ENCODE measurements at regions not wholly inside any gene's neighbourhood (a gene's known extent, or its start where the extent isn't known, plus 50 kb on each side); places are given as distances from the start of the nearest gene placed in this dataset.

- DNase-seq, result no peak
- in situ Hi-C loops (cut with MboI; ENCODE audit: low pct_unique_long_range_greater_than_20kb, low sequenced_read_pairs), result no loop called here
These were observed 949.8 kb upstream of the TYRP1 start for GRCh38 chr9:11743356-11743755.

- in situ Hi-C loops (cut with MboI; ENCODE audit: low pct_unique_long_range_greater_than_20kb, low sequenced_read_pairs), result no loop called here
- DNase-seq, result no peak
These were observed 943.8 kb upstream of the TYRP1 start for GRCh38 chr9:11749396-11749795.

DNA sequence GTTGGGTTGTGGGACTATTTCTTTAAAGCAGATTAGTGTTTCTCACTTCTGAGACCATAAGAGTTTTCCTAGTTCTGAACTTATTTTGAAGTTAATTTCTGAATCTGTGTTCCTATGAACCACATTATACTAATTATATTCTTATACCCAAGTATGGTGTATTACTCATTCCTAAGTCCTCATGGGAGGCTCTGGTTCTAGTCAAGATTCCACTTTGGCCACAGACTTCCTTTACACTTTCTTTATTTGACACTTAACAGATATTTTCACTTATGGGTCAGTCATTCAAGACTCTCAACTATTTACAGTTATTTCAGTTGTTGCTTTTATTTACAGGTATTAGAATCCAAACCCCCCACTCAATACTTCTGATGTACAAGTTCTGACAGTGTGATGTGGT, 937.2 kb upstream of the TYRP1 start:
- DNase-seq, result no peak
- in situ Hi-C loops (cut with MboI; ENCODE audit: low pct_unique_long_range_greater_than_20kb, low sequenced_read_pairs), result no loop called here

- in situ Hi-C loops (cut with MboI; ENCODE audit: low pct_unique_long_range_greater_than_20kb, low sequenced_read_pairs), result no loop called here
- no peak for DNase-seq
These were observed 935.8 kb upstream of the TYRP1 start for GRCh38 chr9:11757408-11757807.

DNA sequence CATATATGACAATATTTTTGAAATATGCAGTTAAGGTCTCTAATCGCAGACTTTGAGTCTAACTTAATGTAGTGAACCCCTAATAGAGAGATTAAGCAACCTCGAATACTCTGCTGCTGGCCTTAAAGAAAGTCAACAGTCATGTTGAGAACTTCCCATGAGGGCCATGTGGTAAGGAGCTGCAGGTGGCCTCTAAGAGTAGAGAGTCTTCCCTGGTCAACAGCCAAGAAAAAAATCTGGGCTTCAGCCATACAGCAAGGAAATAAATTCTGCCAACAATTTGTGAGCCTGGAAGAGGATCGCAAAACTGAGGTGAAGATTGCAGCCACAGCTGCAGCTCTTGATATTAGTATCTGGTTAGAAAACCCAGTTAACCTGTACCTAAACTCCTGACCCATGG, 935.2 kb upstream of the TYRP1 start:
- DNase-seq, result no peak
- in situ Hi-C loops (cut with MboI; ENCODE audit: low pct_unique_long_range_greater_than_20kb, low sequenced_read_pairs), result no loop called here

- in situ Hi-C loops (cut with MboI; ENCODE audit: low pct_unique_long_range_greater_than_20kb, low sequenced_read_pairs), result no loop called here
- DNase-seq, result no peak
These were observed 913.2 kb upstream of the TYRP1 start for GRCh38 chr9:11779971-11780370.

DNA sequence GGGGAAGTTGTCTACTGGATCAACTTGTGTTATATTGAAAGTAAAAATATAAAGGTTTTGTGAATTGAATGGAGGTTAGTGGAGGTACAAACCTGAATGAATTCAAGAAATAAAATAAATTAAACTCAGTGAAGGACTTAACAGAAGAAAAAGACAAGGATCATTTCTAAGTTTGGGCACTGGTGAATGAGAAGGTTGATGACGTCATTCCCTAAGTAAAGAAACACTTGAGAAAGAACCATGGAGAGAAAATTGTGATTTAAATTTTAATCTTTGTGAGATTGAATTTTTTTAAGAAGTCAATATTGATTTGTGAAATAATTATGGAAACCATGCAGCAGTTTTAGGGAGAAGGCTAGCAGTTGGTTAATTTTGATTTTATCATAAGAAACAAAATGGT, 900.3 kb upstream of the TYRP1 start:
- in situ Hi-C loops (cut with MboI; ENCODE audit: low pct_unique_long_range_greater_than_20kb, low sequenced_read_pairs), result no loop called here
- DNase-seq, result no peak

GRCh38 chr9:11794984-11795383, 898.2 kb upstream of the TYRP1 start:
- DNase-seq, result no peak
- in situ Hi-C loops (cut with MboI; ENCODE audit: low pct_unique_long_range_greater_than_20kb, low sequenced_read_pairs), result no loop called here

GRCh38 chr9:11805969-11806368, 887.2 kb upstream of the TYRP1 start:
- in situ Hi-C loops (cut with MboI; ENCODE audit: low pct_unique_long_range_greater_than_20kb, low sequenced_read_pairs), result no loop called here
- DNase-seq, result no peak

GRCh38 chr9:11821306-11821975, 871.7 kb upstream of the TYRP1 start:
- in situ Hi-C loops (cut with MboI; ENCODE audit: low pct_unique_long_range_greater_than_20kb, low sequenced_read_pairs), result no loop called here
- no peak for DNase-seq

DNA sequence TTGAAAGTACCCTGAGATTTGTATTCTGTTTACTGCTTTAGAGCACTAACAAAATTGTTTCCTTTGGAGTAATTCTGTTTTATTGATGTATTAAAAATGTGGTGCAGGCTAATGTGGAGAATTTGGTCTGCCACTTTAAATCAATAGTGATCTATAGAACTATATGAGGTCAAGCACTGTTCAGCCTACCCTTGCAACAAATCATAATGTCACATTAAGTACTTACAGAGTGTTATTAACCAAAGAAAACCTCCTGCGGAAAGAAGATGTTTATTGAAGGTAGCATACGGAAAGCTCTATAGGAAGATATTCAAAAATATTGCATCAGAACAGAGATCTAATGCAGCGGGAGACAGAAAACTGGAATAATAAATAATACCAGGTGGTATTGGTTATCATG, 865.0 kb upstream of the TYRP1 start:
- in situ Hi-C loops (cut with MboI; ENCODE audit: low pct_unique_long_range_greater_than_20kb, low sequenced_read_pairs), result no loop called here

GRCh38 chr9:11833056-11833455, 860.1 kb upstream of the TYRP1 start:
- in situ Hi-C loops (cut with MboI; ENCODE audit: low pct_unique_long_range_greater_than_20kb, low sequenced_read_pairs), result no loop called here
- no peak for DNase-seq

More for the DNA sequence above, 865.0 kb upstream of the TYRP1 start:
- no peak for DNase-seq

DNA sequence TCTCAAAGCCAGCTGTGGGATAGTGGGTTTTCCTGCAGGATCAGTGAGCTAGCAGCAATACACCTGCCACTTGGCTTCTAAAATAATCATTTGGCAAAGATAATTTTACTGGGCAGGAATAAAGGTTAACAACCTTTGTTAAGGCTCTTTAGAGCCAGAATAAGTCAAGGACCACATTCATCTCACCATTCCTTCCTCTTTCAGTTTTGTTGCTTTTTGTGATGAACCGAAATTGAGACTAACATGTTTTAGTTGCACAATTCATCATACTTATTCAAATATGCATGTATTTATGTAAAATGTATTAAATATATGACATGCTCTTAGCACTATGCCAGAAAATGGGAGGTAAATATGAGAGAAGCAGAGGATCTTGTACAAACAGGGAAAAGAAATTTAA, 824.4 kb upstream of the TYRP1 start:
- in situ Hi-C loops (cut with MboI; ENCODE audit: low pct_unique_long_range_greater_than_20kb, low sequenced_read_pairs), result no loop called here
- no peak for DNase-seq

- no peak for DNase-seq
These were observed 821.3 kb upstream of the TYRP1 start for GRCh38 chr9:11871852-11872251.

DNA sequence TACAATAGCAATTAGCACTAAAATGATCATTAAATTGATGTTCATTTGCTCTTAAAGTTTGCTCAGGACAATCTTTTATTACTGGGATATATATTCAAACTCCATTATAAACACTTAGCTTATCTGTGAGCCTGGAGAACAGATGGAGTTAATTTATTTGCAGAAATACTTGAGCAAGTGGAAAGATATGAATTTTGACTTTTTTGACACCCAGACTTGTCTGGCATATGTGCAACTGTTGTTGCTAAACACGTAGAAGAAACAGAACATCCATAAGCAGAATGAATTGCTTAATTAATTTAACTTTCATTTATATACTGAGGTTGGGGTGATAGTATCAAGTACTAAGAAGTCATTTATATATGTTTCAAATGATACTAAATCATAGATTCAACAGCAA, 820.7 kb upstream of the TYRP1 start:
- in situ Hi-C loops (cut with MboI; ENCODE audit: low pct_unique_long_range_greater_than_20kb, low sequenced_read_pairs), result no loop called here
- DNase-seq, result no peak

More at GRCh38 chr9:11871852-11872251, 821.3 kb upstream of the TYRP1 start:
- in situ Hi-C loops (cut with MboI; ENCODE audit: low pct_unique_long_range_greater_than_20kb, low sequenced_read_pairs), result no loop called here

DNA sequence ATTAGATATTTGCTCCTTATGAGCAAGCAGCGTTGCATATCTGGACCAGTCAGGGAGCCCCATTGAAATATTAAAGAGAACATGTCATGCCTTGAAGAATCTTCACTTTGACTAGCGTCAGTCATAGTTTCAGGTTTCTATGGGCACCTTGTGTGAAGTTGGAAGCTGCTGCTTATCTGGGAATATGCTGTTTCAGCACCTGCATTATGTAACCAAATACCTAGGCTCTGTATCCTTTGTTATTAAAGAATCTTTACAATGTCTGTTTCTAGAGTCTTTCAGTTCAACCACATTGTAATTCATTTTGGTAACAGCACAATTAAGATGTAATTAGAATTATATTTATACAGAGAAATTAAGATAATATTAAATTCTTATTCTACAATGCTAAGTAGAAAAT, 818.8 kb upstream of the TYRP1 start:
- no peak for DNase-seq
- in situ Hi-C loops (cut with MboI; ENCODE audit: low pct_unique_long_range_greater_than_20kb, low sequenced_read_pairs), result no loop called here

DNA sequence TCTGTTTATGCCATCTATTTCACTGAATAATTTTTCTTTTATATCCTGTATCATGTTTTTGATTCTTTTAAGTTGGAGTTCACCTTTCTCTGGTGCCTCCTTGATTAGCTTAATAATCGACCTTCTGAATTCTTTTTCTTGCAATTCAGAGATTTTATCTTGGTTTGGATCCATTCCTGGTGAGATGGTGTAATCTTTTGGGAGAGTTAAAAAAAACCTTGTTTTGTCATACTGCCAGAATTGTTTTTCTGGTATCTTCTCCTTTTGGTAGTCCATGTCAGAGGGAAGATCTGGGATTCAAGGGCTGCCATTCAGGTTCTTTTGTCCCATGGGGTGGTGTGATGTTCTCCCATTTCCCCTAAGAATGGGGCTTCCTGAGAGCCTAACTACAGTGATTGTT, 800.8 kb upstream of the TYRP1 start:
- DNase-seq, result no peak
- in situ Hi-C loops (cut with MboI; ENCODE audit: low pct_unique_long_range_greater_than_20kb, low sequenced_read_pairs), result no loop called here

- in situ Hi-C loops (cut with MboI; ENCODE audit: low pct_unique_long_range_greater_than_20kb, low sequenced_read_pairs), result no loop called here
- no peak for DNase-seq
These were observed 799.9 kb upstream of the TYRP1 start for GRCh38 chr9:11893331-11893730.

DNA sequence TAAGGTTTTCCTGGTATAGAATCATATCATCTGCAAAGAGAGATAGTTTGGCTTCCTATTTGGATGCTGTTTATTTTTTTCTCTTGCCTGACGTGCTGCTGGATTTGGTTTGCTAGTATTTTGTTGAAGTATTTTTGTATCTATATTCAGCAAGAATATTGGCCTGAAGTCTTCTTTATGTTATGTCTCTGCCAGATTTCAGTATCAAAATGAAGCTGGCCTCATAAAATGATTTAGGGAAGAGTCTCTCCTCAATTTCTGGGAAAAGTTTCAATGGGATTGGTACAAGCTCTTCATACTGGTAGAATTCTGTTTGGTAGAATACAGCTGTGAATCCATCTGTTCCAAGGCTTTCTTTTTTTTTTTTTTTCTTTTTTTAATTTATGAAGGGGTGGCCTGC, 799.0 kb upstream of the TYRP1 start:
- in situ Hi-C loops (cut with MboI; ENCODE audit: low pct_unique_long_range_greater_than_20kb, low sequenced_read_pairs), result no loop called here
- no peak for DNase-seq

GRCh38 chr9:11902610-11903009, 790.6 kb upstream of the TYRP1 start:
- DNase-seq, result no peak
- in situ Hi-C loops (cut with MboI; ENCODE audit: low pct_unique_long_range_greater_than_20kb, low sequenced_read_pairs), result no loop called here

GRCh38 chr9:11915699-11916098, 777.5 kb upstream of the TYRP1 start:
- no peak for DNase-seq
- in situ Hi-C loops (cut with MboI; ENCODE audit: low pct_unique_long_range_greater_than_20kb, low sequenced_read_pairs), result no loop called here

Measured in KBM-7 (cell line).